GM12878 (cell line): ENCODE measurements at regions not wholly inside any gene's neighbourhood (a gene's known extent, or its start where the extent isn't known, plus 50 kb on each side); places are given as distances from the start of the nearest gene placed in this dataset.

ENCODE experiments used
- CEBPB ChIP-seq, 2 experiments: fragments of 150-350 bp in 1 of 2; IDR thresholded peaks; 2 replicates each; pipeline ENCODE4 v1.6.1; 2012 to 2014; ENCODE audit warnings: low read depth in 2 of 2, low read length in 2 of 2, borderline replicate concordance in 1 of 2, inconsistent platforms in 1 of 2
- CTCF ChIP-seq, 3 experiments: IDR thresholded peaks in 2 of 3; conservative IDR thresholded peaks in 1 of 3; 2 replicates each; pipeline ENCODE4 v1.5.1; 2011; ENCODE audit warnings: low read depth in 3 of 3, low read length in 3 of 3, mild to moderate bottlenecking in 3 of 3, control low read depth in 2 of 3, moderate library complexity in 2 of 3, inconsistent platforms in 1 of 3, mixed read lengths in 1 of 3; ENCODE audit not compliant: control insufficient read depth in 2 of 3, insufficient read depth in 1 of 3; ENCODE audit errors: extremely low read depth in 1 of 3
- HDGF ChIP-seq: fragments of 450-650 bp; IDR thresholded peaks from 2 replicates; pipeline ENCODE4 v1.6.1; 2016; ENCODE audit warnings: antibody characterized with exemption
- IKZF1 ChIP-seq: fragments of 450-650 bp; conservative IDR thresholded peaks from 2 replicates; pipeline ENCODE4 v1.6.1; 2017; ENCODE audit warnings: antibody characterized with exemption, mild to moderate bottlenecking
- NR2C2 ChIP-seq: IDR thresholded peaks from 2 replicates; pipeline ENCODE4 v1.6.1; 2011; ENCODE audit warnings: borderline replicate concordance, low read depth; ENCODE audit not compliant: control insufficient read depth, insufficient read length
- NRF1 ChIP-seq: conservative IDR thresholded peaks from 2 replicates; pipeline ENCODE4 v1.6.1; 2011; ENCODE audit warnings: mild to moderate bottlenecking, low read depth, low read length, improper control_type of control experiment
- POLR2AphosphoS5 ChIP-seq: IDR thresholded peaks from 2 replicates; pipeline ENCODE4 v1.6.1; 2011; ENCODE audit warnings: mild to moderate bottlenecking, low read length, inconsistent platforms
- SP1 ChIP-seq: IDR thresholded peaks from one replicate; pipeline ENCODE4 v1.6.1; 2011; ENCODE audit warnings: low read depth, low read length
- SREBF1 ChIP-seq: IDR thresholded peaks from 2 replicates; pipeline ENCODE4 v1.6.1; 2012; ENCODE audit warnings: mild to moderate bottlenecking, low read length

DNA sequence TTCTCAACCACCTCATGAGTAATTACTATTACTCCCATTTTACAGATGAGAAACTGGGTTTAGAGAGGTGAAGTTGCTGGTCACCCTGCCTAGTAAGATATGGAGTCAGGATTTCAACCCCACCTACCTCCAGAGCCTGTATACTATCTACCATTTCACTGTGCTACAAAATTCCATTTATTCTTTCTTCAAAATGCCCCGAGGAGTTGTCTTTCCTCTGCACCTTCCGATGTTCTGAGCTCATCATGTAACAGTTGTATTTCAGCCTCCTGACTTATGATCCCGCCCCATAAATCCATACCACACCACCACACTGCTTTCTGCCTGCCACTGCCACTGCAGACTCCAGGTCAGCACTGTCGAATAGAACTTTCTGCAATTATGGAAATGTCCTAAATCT is 71.3 kb upstream of the SLC25A36 start:
- TF ChIP-seq SREBF1 (no peak), NR2C2 (no peak), POLR2AphosphoS5 (no peak), HDGF (no peak), NRF1 (no peak), SP1 (no peak), CEBPB (IDR thresholded peaks at IDR 0.05; ENCODE audit: borderline replicate concordance in 1 of 2, low read depth in 2 of 2, low read length in 2 of 2) (no peak), IKZF1 (no peak), CTCF (IDR thresholded peaks at IDR 0.05 in 2 of 3, conservative IDR thresholded peaks at IDR 0.05 in 1 of 3; ENCODE audit: control insufficient read depth in 2 of 3, extremely low read depth in 1 of 3, insufficient read depth in 1 of 3, low read depth in 3 of 3, low read length in 3 of 3) (no peak)
